ENCODE measurements at regions not wholly inside any gene's neighbourhood (a gene's known extent, or its start where the extent isn't known, plus 50 kb on each side); places are given as distances from the start of the nearest gene placed in this dataset.
"Not testable (repeated sequence)": the region's sequence is repeated elsewhere in the genome, so short reads cannot be mapped to it uniquely, and the experiment has no call there.

DNA sequence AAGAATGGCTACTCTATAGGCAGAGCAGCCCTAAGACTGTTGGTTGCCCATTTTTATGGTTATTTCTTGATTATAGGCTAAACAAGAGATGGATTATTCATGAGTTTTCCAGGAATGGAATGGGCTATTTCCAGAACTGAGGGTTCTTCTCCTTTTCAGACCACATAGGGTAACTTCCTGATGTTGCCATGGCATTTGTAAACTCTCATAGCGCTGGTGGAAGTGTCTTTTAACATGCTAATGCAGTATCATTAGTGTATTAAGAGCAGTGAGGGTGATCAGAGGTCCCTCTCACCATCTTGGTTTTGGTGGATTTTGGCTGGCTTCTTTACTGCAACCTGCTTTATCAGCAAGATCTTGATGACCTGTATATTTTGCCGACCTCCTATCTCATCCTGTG lies 904.6 kb upstream of the FBXO33 start:
- no peaks in the 10 kb centered on the region for H3K36me3 ChIP-seq (ENCODE audit: control insufficient read depth, insufficient read depth, low read length, severe bottlenecking)
- no peak overlapping the region for H3K9ac ChIP-seq (ENCODE audit: low read length)
- no peaks in the 10 kb centered on the region for H3K9me3 ChIP-seq (ENCODE audit: control insufficient read depth, low read length)
- no peaks in the 10 kb centered on the region for H3K27me3 ChIP-seq (replicated peaks; ENCODE audit: control insufficient read depth, insufficient read depth, low read length)
- no peaks in the 10 kb centered on the region for H3K4me1 ChIP-seq (ENCODE audit: control insufficient read depth, insufficient read depth, low read length)
- no peak overlapping the region for H3K4me3 ChIP-seq (ENCODE audit: low read length)
- DNase-seq (ENCODE audit: low read depth) = no peak

DNA sequence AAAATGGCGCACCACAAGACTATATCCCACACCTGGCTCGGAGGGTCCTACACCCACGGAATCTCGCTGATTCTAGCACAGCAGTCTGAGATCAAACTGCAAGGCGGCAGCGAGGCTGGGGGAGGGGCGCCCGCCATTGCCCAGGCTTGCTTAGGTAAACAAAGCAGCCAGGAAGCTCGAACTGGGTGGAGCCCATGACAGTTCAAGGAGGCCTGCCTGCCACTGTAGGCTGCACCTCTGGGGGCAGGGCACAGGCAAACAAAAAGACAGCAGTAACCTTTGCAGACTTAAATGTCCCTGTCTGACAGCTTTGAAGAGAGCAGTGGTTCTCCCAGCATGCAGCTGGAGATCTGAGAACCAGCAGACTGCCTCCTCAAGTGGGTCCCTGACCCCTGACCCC lies 894.3 kb upstream of the FBXO33 start:
- H3K9ac ChIP-seq (ENCODE audit: low read length); H3K36me3 ChIP-seq (ENCODE audit: control insufficient read depth, insufficient read depth, low read length, severe bottlenecking); H3K27me3 ChIP-seq (replicated peaks; ENCODE audit: control insufficient read depth, insufficient read depth, low read length); H3K4me3 ChIP-seq (ENCODE audit: low read length); H3K4me1 ChIP-seq (ENCODE audit: control insufficient read depth, insufficient read depth, low read length); H3K9me3 ChIP-seq (ENCODE audit: control insufficient read depth, low read length); DNase-seq (ENCODE audit: low read depth): not testable (repeated sequence)

DNA sequence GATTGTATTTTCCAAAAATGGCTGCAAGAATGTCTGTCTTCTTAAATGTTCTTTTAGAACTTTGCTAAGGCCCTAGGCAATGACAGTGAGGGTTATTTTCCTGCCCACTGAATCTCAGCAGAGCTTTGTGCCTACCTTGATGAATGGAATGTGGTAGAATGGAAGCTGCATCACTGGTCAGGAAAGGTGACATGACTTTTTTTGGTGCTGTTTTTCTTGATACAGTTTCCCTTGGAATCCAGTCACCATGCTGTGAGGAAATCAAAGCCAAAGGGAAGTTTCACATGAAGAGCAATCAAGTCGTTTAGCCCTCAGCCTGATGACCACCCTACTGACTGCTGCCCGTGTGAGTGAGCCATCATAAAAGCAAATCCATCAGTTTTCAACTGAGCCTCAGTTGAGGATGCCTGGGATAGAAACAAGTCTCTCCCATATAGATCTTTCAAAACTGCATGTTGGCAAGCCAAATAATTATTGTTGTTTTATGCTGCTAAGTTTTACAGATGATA lies 886.0 kb upstream of the FBXO33 start:
- no peak for DNase-seq (ENCODE audit: low read depth)
- no peaks in the 10 kb centered on the region for H3K4me1 ChIP-seq (ENCODE audit: control insufficient read depth, insufficient read depth, low read length)

DNA sequence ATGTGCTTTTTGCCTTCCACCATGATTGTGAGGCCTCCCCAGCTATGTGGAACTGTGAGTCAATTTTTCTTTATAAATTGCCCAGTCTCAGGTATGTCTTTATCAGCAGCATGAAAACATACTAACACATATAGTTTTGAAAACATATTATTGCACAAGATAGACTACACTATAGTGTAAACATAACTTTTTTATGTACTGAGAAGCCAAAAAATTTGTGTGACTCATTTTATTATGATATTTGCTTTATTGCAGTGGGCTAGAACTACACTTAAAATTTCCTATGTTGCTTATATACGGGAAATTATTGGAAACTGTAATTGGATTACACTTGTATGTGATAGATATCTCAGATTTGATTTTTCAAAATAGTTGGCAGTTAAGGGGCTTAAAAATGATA lies 885.5 kb upstream of the FBXO33 start:
- no peaks in the 10 kb centered on the region for H3K9me3 ChIP-seq (ENCODE audit: control insufficient read depth, low read length)
- H3K27me3 ChIP-seq (replicated peaks; ENCODE audit: control insufficient read depth, insufficient read depth, low read length) = no peaks in the 10 kb centered on the region
- no peaks in the 10 kb centered on the region for H3K36me3 ChIP-seq (ENCODE audit: control insufficient read depth, insufficient read depth, low read length, severe bottlenecking)
- H3K4me1 ChIP-seq (ENCODE audit: control insufficient read depth, insufficient read depth, low read length) = no peaks in the 10 kb centered on the region
- no peak for DNase-seq (ENCODE audit: low read depth)
- no peak overlapping the region for H3K9ac ChIP-seq (ENCODE audit: low read length)
- no peak overlapping the region for H3K4me3 ChIP-seq (ENCODE audit: low read length)

More for the DNA sequence above, 886.0 kb upstream of the FBXO33 start:
- H3K9ac ChIP-seq (ENCODE audit: low read length) = no peak overlapping the region
- no peaks in the 10 kb centered on the region for H3K9me3 ChIP-seq (ENCODE audit: control insufficient read depth, low read length)
- H3K27me3 ChIP-seq (replicated peaks; ENCODE audit: control insufficient read depth, insufficient read depth, low read length) = no peaks in the 10 kb centered on the region
- no peaks in the 10 kb centered on the region for H3K36me3 ChIP-seq (ENCODE audit: control insufficient read depth, insufficient read depth, low read length, severe bottlenecking)
- H3K4me3 ChIP-seq (ENCODE audit: low read length) = no peak overlapping the region

- Histone ChIP-seq H3K27me3 (replicated peaks; ENCODE audit: control insufficient read depth, insufficient read depth, low read length) (no peaks in the 10 kb centered on the region), H3K36me3 (ENCODE audit: control insufficient read depth, insufficient read depth, low read length, severe bottlenecking) (no peaks in the 10 kb centered on the region), H3K9me3 (ENCODE audit: control insufficient read depth, low read length) (no peaks in the 10 kb centered on the region), H3K9ac (ENCODE audit: low read length) (no peak overlapping the region), H3K4me1 (ENCODE audit: control insufficient read depth, insufficient read depth, low read length) (no peaks in the 10 kb centered on the region), H3K4me3 (ENCODE audit: low read length) (no peak overlapping the region)
- no peak for DNase-seq (ENCODE audit: low read depth)
These were observed 880.1 kb upstream of the FBXO33 start for GRCh38 chr14:40312296-40312695.

GRCh38 chr14:40309124-40309523 lies 876.9 kb upstream of the FBXO33 start:
- H3K4me3 ChIP-seq (ENCODE audit: low read length) = no peak overlapping the region
- H3K9ac ChIP-seq (ENCODE audit: low read length) = no peak overlapping the region
- no peaks in the 10 kb centered on the region for H3K9me3 ChIP-seq (ENCODE audit: control insufficient read depth, low read length)
- DNase-seq (ENCODE audit: low read depth) = no peak
- H3K4me1 ChIP-seq (ENCODE audit: control insufficient read depth, insufficient read depth, low read length) = no peaks in the 10 kb centered on the region
- H3K36me3 ChIP-seq (ENCODE audit: control insufficient read depth, insufficient read depth, low read length, severe bottlenecking) = no peaks in the 10 kb centered on the region
- H3K27me3 ChIP-seq (replicated peaks; ENCODE audit: control insufficient read depth, insufficient read depth, low read length) = no peaks in the 10 kb centered on the region

DNA sequence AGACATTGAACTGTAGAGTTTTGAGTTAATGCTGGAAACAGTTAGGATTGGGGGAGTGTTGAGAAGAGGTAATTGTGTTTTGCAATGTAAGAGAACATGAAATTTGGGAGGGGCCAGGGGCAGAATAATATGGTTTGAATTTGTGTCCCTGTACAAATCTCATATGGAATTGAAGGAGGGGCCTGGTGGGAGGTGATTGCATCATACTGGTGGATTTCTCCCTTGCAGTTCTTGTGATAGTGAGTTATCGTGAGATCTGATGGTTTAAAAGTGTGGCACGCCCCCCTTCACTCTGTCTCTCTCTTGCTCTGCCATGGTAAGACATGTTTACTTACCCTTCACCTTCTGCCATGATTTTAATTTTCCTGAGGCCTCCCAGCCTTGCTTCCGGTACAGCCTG lies 876.0 kb upstream of the FBXO33 start:
- Histone ChIP-seq H3K9ac (ENCODE audit: low read length) (no peak overlapping the region), H3K9me3 (ENCODE audit: control insufficient read depth, low read length) (no peaks in the 10 kb centered on the region), H3K36me3 (ENCODE audit: control insufficient read depth, insufficient read depth, low read length, severe bottlenecking) (no peaks in the 10 kb centered on the region), H3K4me1 (ENCODE audit: control insufficient read depth, insufficient read depth, low read length) (no peaks in the 10 kb centered on the region), H3K27me3 (replicated peaks; ENCODE audit: control insufficient read depth, insufficient read depth, low read length) (no peaks in the 10 kb centered on the region), H3K4me3 (ENCODE audit: low read length) (no peak overlapping the region)
- DNase-seq (ENCODE audit: low read depth) = no peak

GRCh38 chr14:40296821-40297220 lies 864.6 kb upstream of the FBXO33 start:
- H3K4me3 ChIP-seq (ENCODE audit: low read length) = no peak overlapping the region
- no peaks in the 10 kb centered on the region for H3K36me3 ChIP-seq (ENCODE audit: control insufficient read depth, insufficient read depth, low read length, severe bottlenecking)
- H3K27me3 ChIP-seq (replicated peaks; ENCODE audit: control insufficient read depth, insufficient read depth, low read length) = no peaks in the 10 kb centered on the region
- no peaks in the 10 kb centered on the region for H3K9me3 ChIP-seq (ENCODE audit: control insufficient read depth, low read length)
- H3K9ac ChIP-seq (ENCODE audit: low read length) = no peak overlapping the region
- H3K4me1 ChIP-seq (ENCODE audit: control insufficient read depth, insufficient read depth, low read length) = no peaks in the 10 kb centered on the region
- DNase-seq (ENCODE audit: low read depth) = no peak

- DNase-seq (ENCODE audit: low read depth) = no peak
- no peaks in the 10 kb centered on the region for H3K27me3 ChIP-seq (replicated peaks; ENCODE audit: control insufficient read depth, insufficient read depth, low read length)
- H3K4me1 ChIP-seq (ENCODE audit: control insufficient read depth, insufficient read depth, low read length) = no peaks in the 10 kb centered on the region
- no peak overlapping the region for H3K9ac ChIP-seq (ENCODE audit: low read length)
- H3K9me3 ChIP-seq (ENCODE audit: control insufficient read depth, low read length) = no peaks in the 10 kb centered on the region
- H3K4me3 ChIP-seq (ENCODE audit: low read length) = no peak overlapping the region
- no peaks in the 10 kb centered on the region for H3K36me3 ChIP-seq (ENCODE audit: control insufficient read depth, insufficient read depth, low read length, severe bottlenecking)
These were observed 860.4 kb upstream of the FBXO33 start for GRCh38 chr14:40292664-40293063.

DNA sequence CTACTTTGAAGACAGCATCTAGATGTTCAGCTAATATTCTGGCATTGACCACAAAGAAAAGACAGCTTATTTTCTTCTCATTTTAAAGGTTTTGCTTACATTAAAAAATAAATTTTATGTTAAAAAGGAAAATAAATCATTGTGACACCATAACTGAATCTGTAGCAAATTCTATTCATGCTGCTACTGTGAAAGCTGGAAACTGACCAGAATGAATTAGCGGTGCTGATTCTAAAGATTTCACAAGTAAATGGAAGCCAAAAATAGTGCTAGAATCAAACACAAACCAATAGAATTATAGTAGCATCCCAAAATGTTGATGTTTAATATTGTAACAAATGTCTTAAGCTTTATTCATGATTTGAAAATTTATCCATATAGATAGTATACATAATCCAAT lies 850.0 kb upstream of the FBXO33 start:
- H3K4me3 ChIP-seq (ENCODE audit: low read length) = no peak overlapping the region
- DNase-seq (ENCODE audit: low read depth) = no peak
- H3K9ac ChIP-seq (ENCODE audit: low read length) = no peak overlapping the region
- no peaks in the 10 kb centered on the region for H3K4me1 ChIP-seq (ENCODE audit: control insufficient read depth, insufficient read depth, low read length)
- no peaks in the 10 kb centered on the region for H3K27me3 ChIP-seq (replicated peaks; ENCODE audit: control insufficient read depth, insufficient read depth, low read length)
- no peaks in the 10 kb centered on the region for H3K36me3 ChIP-seq (ENCODE audit: control insufficient read depth, insufficient read depth, low read length, severe bottlenecking)
- no peaks in the 10 kb centered on the region for H3K9me3 ChIP-seq (ENCODE audit: control insufficient read depth, low read length)

GRCh38 chr14:40280652-40281051 lies 848.4 kb upstream of the FBXO33 start:
- Histone ChIP-seq H3K9me3 (ENCODE audit: control insufficient read depth, low read length) (no peaks in the 10 kb centered on the region), H3K9ac (ENCODE audit: low read length) (no peak overlapping the region), H3K4me3 (ENCODE audit: low read length) (no peak overlapping the region), H3K4me1 (ENCODE audit: control insufficient read depth, insufficient read depth, low read length) (no peaks in the 10 kb centered on the region), H3K27me3 (replicated peaks; ENCODE audit: control insufficient read depth, insufficient read depth, low read length) (no peaks in the 10 kb centered on the region), H3K36me3 (ENCODE audit: control insufficient read depth, insufficient read depth, low read length, severe bottlenecking) (no peaks in the 10 kb centered on the region)
- DNase-seq (ENCODE audit: low read depth) = no peak

DNA sequence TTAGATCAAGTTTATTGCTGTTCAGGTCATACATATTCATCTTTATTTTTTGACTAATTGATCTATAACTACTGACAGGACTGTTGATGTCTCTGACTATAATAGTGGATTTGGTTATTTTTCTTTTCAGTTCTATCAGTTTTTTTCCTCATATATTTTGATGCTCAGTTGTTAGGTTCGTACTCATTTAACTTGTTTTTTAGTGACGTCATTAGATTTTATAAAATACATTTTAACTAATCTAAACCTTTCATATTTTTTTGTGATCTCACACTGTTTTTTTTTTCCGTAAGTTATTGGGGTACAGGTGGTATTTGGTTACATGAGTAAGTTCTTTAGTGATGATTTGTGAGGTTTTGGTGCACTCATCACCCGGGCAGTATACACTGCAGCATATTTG lies 841.2 kb upstream of the FBXO33 start:
- H3K27me3 ChIP-seq (replicated peaks; ENCODE audit: control insufficient read depth, insufficient read depth, low read length) = no peaks in the 10 kb centered on the region
- no peaks in the 10 kb centered on the region for H3K4me1 ChIP-seq (ENCODE audit: control insufficient read depth, insufficient read depth, low read length)
- no peak overlapping the region for H3K4me3 ChIP-seq (ENCODE audit: low read length)
- H3K9me3 ChIP-seq (ENCODE audit: control insufficient read depth, low read length) = no peaks in the 10 kb centered on the region
- no peak overlapping the region for H3K9ac ChIP-seq (ENCODE audit: low read length)
- H3K36me3 ChIP-seq (ENCODE audit: control insufficient read depth, insufficient read depth, low read length, severe bottlenecking) = no peaks in the 10 kb centered on the region
- DNase-seq (ENCODE audit: low read depth) = no peak

All from adipocyte (in vitro differentiated cells).